OCI-LY1 (cell line): ENCODE measurements at regions not wholly inside any gene's neighbourhood (a gene's known extent, or its start where the extent isn't known, plus 50 kb on each side); places are given as distances from the start of the nearest gene placed in this dataset.
"Not testable (repeated sequence)": the region's sequence is repeated elsewhere in the genome, so short reads cannot be mapped to it uniquely, and the experiment has no call there.

Experiments used
- CTCF ChIP-seq: fragments of 200-600 bp; sonication (generic), shearing (Covaris generic); IDR thresholded peaks from 2 replicates; pipeline ENCODE4 v1.5.1; 2017; ENCODE audit warnings: mild to moderate bottlenecking, antibody characterized with exemption, low read length, moderate library complexity, mixed read lengths
- EZH2 ChIP-seq: fragments of 200-600 bp; sonication (generic), shearing (Covaris generic); IDR thresholded peaks from 2 replicates; pipeline ENCODE4 v1.8.0; 2017; ENCODE audit warnings: borderline replicate concordance, mixed run types, mild to moderate bottlenecking, antibody characterized with exemption, low read length, moderate library complexity, mixed read lengths

DNA sequence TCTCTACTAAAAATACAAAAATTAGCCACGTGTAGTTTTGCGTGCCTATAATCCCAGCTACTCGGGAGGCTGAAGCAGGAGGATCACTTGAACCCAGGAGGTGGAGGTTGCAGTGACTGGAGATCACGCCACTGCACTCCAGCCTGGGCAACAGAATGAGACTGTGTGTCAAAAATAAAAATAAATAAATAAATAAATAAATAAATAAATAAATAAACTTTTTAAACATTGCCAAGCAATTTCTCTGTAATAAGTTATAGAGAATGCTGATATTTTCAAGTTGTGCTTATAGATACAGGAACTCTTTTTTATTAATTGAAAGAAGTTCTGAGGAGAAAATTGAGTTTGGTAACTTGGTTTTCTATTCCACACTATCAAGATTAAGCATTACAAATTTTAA is 91.9 kb upstream of the ALDH1A1 start:
- not testable (repeated sequence) for TF ChIP-seq CTCF, EZH2
